ENCODE measurements at regions not wholly inside any gene's neighbourhood (a gene's known extent, or its start where the extent isn't known, plus 50 kb on each side); places are given as distances from the start of the nearest gene placed in this dataset.

DNA sequence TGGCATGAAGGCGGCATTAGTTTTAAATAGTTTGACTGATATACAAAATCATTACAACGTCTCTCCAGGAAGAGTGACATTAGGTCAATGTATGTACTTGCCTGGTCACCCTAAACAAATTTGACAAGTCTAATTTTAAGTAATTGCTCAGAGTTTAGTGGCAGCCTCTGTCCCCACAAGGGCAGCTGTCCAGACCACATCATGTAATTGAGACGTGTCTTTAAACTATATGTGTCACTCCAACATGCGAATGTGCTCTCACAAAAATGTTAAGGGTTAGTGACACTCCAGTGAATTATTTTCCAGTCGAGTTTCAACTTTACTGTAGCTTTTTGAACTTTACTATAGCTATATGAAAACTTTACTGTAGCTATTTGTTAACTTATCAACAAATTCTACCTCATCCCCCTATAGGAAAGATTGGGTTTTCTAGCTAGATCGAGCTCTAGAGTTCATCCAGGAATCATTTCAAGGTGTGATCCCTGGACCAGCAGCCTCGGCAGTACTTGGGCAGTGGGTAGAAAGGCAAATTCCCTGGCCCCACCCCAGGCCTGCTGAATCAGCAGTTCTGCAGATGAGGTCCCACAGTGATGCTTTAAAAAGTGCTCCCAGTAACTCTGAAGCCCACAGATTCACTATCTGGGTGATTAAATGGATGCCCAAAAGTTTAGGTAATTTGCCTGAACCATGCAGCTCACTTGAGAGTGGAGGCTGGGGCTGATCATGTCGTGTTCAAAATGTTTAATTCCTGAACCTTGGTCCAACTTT is 66.4 kb upstream of the POU3F3 start:
- TF ChIP-seq, protein P1, sequence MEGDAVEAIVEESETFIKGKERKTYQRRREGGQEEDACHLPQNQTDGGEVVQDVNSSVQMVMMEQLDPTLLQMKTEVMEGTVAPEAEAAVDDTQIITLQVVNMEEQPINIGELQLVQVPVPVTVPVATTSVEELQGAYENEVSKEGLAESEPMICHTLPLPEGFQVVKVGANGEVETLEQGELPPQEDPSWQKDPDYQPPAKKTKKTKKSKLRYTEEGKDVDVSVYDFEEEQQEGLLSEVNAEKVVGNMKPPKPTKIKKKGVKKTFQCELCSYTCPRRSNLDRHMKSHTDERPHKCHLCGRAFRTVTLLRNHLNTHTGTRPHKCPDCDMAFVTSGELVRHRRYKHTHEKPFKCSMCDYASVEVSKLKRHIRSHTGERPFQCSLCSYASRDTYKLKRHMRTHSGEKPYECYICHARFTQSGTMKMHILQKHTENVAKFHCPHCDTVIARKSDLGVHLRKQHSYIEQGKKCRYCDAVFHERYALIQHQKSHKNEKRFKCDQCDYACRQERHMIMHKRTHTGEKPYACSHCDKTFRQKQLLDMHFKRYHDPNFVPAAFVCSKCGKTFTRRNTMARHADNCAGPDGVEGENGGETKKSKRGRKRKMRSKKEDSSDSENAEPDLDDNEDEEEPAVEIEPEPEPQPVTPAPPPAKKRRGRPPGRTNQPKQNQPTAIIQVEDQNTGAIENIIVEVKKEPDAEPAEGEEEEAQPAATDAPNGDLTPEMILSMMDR (IDR thresholded peaks at IDR 0.05): no peak
- TF ChIP-seq POLR2A (IDR thresholded peaks at IDR 0.05) (no peak), POLR2AphosphoS5 (IDR thresholded peaks at IDR 0.05) (no peak)
